C4-2B (cell line): ENCODE measurements at regions not wholly inside any gene's neighbourhood (a gene's known extent, or its start where the extent isn't known, plus 50 kb on each side); places are given as distances from the start of the nearest gene placed in this dataset.

ENCODE experiments used
- H3K27ac ChIP-seq: fragments of 450-650 bp; 2 replicates; pipeline ENCODE4 v1.5.1; 2017
- CTCF ChIP-seq: fragments of 450-650 bp; conservative IDR thresholded peaks from 2 replicates; pipeline ENCODE4 v1.5.1; 2017; ENCODE audit warnings: mild to moderate bottlenecking
- ZFX ChIP-seq: fragments of 450-650 bp; IDR thresholded peaks from 2 replicates; pipeline ENCODE4 v1.6.1; 2017

DNA sequence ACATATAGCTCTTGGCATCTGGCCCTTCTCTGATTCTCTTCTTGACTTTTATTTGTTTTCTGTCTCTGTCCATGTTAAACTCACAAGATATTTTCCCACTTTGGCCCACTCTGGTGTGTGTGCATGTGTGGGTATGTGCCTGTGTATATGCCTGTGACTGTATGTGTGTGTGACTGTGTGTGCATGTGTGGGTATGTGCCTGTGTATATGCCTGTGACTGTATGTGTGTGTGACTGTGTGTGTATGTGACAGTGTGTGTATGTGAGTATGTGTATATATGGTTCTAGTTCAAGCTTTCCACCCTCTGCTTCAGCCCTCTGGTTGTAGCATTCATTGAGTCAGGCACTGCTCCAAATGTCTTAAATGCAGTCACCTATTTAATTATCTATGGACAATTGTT lies 88.6 kb upstream of the GGTLC1 start:
- no peak overlapping the region for H3K27ac ChIP-seq
- no peak for TF ChIP-seq ZFX
- no peak for TF ChIP-seq CTCF

DNA sequence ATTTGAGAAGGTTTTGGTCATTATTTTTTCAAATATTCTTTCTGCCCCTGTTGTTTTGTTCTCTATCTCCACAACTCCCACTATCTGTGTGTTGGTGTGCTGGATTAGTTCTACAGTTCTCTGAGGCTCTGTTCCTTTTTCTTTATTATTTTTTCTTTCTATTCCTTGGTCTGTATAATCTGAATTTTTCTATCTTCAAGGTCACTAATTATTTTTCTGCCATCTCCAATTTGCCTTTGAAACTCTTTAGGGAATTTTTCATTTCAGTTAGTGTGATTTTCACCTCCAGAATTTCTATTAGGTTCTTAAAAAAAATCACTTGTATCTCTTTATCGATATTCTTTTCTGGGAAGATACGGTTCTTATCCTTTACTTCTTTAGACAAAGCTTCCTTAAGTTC lies 82.1 kb upstream of the GGTLC1 start:
- TF ChIP-seq ZFX (no peak), CTCF (no peak)
- no peak overlapping the region for H3K27ac ChIP-seq

- no peak for TF ChIP-seq CTCF
- no peak for TF ChIP-seq ZFX
- H3K27ac ChIP-seq, result no peak overlapping the region
Observed at GRCh38 chr20:24066076-24066700, 77.6 kb upstream of the GGTLC1 start.

DNA sequence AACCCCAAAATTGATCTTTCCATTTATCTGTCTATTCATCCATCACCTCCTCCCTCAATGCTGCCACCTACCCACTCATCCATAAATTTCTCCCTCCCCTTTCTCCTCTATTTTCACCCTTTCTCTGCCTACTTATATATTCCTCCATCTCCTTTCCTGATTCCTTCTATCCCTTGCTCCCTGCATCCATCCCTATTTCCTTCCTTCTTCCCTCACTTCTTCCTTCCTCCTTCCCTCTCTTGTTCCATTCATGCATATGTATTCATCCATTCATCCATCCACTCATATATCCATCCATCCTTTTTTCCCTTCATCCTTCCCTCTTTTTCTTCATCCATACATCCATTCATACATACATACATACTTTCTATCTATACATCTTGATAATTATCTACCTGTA lies 76.3 kb upstream of the GGTLC1 start:
- TF ChIP-seq CTCF (no peak), ZFX (no peak)
- no peak overlapping the region for H3K27ac ChIP-seq

- TF ChIP-seq CTCF (no peak), ZFX (no peak)
- H3K27ac ChIP-seq, result no peak overlapping the region
Observed at GRCh38 chr20:24064092-24064491, 75.5 kb upstream of the GGTLC1 start.

GRCh38 chr20:24063100-24063499 lies 74.5 kb upstream of the GGTLC1 start:
- no peak overlapping the region for H3K27ac ChIP-seq
- TF ChIP-seq ZFX, result no peak
- no peak for TF ChIP-seq CTCF

DNA sequence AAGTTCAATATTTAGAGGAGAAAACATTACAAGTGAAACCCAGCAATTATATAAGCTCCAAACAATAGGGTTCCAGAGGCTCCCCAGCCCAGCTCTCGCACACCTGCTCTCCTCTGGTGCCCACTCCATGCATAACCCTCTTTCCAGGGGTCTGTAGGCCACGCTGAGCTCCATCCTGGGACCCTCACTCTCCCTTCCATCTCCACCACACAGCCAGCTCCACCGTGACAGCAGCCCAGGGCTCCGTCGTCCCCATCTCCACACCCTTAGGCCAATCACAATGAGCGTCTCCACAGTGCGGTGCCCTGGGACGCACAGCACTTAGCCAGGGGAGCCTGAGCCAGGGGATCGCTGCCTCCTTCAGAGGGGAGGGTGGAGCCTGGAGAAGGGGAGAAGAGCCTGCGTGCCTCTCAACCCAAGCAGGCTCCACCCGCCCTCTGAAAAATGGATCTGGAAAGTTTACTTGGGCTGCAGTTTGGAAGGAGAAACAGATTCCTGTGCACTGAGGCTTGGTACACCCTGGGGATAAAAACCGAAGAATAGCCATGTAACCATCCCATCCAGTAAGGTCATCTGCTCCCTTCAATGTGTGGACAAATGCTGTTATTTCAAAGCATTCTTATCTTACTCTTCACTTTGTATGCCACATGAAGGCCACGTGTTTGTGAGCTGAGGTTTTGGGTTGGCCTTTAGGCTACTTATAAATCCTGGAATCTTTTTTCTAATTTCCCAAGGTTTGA lies 72.4 kb upstream of the GGTLC1 start:
- H3K27ac ChIP-seq, result no peak overlapping the region
- no peak for TF ChIP-seq CTCF
- no peak for TF ChIP-seq ZFX
